ENCODE measurements at regions not wholly inside any gene's neighbourhood (a gene's known extent, or its start where the extent isn't known, plus 50 kb on each side); places are given as distances from the start of the nearest gene placed in this dataset.
"Not testable (repeated sequence)": the region's sequence is repeated elsewhere in the genome, so short reads cannot be mapped to it uniquely, and the experiment has no call there.

DNA sequence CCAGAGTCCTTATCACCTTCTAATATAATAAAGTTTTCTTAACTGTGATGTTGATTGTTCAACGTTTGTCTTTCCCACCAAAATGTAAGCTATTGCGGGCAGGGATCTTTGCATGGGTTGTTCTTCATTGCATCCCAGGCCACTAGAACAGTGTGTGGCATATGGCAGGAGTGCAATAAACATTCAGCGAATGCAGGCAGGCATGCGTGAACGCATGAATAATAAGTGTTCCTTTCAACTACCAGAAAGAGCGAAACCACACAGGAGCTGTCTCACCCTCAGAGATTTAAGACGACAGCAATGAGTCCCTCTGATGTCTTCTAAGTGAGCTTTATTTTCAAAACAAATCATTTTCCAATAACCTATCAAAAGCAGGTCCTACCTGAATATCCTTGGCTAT, 2693.1 kb upstream of the TPTE start:
- TF ChIP-seq, protein P1, sequence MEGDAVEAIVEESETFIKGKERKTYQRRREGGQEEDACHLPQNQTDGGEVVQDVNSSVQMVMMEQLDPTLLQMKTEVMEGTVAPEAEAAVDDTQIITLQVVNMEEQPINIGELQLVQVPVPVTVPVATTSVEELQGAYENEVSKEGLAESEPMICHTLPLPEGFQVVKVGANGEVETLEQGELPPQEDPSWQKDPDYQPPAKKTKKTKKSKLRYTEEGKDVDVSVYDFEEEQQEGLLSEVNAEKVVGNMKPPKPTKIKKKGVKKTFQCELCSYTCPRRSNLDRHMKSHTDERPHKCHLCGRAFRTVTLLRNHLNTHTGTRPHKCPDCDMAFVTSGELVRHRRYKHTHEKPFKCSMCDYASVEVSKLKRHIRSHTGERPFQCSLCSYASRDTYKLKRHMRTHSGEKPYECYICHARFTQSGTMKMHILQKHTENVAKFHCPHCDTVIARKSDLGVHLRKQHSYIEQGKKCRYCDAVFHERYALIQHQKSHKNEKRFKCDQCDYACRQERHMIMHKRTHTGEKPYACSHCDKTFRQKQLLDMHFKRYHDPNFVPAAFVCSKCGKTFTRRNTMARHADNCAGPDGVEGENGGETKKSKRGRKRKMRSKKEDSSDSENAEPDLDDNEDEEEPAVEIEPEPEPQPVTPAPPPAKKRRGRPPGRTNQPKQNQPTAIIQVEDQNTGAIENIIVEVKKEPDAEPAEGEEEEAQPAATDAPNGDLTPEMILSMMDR (IDR thresholded peaks at IDR 0.05): not testable (repeated sequence)
- not testable (repeated sequence) for TF ChIP-seq POLR2AphosphoS5, POLR2A (IDR thresholded peaks at IDR 0.05)

Measured in sigmoid colon (tissue), 4 donors.